Ectodermal cell (in vitro differentiated cells): ENCODE measurements at regions not wholly inside any gene's neighbourhood (a gene's known extent, or its start where the extent isn't known, plus 50 kb on each side); places are given as distances from the start of the nearest gene placed in this dataset.

Experiments used
- H3K27ac ChIP-seq: 2 replicates; pipeline ENCODE4 v1.7.0; 2013; ENCODE audit warnings: mild to moderate bottlenecking, low read depth, low read length; ENCODE audit not compliant: insufficient read depth, poor library complexity, severe bottlenecking
- H3K27me3 ChIP-seq: 2 replicates; pipeline ENCODE4 v1.7.0; 2013; ENCODE audit warnings: mild to moderate bottlenecking, low read length; ENCODE audit not compliant: insufficient read depth, control insufficient read depth, poor library complexity, severe bottlenecking
- H3K36me3 ChIP-seq: one replicate; pipeline ENCODE4 v1.7.0; 2013; ENCODE audit warnings: low read length; ENCODE audit not compliant: control insufficient read depth, insufficient read depth
- H3K4me1 ChIP-seq: one replicate; pipeline ENCODE4 v1.7.0; 2013; ENCODE audit warnings: low read length; ENCODE audit not compliant: control insufficient read depth, insufficient read depth
- H3K4me3 ChIP-seq: 2 replicates; pipeline ENCODE4 v1.7.0; 2013; ENCODE audit warnings: low read depth, low read length, control low read depth; ENCODE audit not compliant: insufficient read depth
- H3K9me3 ChIP-seq: 2 replicates; pipeline ENCODE4 v1.7.0; 2013; ENCODE audit warnings: mild to moderate bottlenecking, low read length, moderate library complexity; ENCODE audit not compliant: control insufficient read depth
- WGBS, 2 experiments: methylation state at CpG; one replicate each; pipeline ENCODE4 v1.1.7; 2013; ENCODE audit warnings: missing lambda C conversion rate in 2 of 2; 5-methylcytosine and 5-hydroxymethylcytosine counted together

GRCh38 chr1:234702342-234703000, 92.5 kb upstream of the IRF2BP2 start:
- H3K27me3 ChIP-seq, result no peaks in the 10 kb centered on the region
- no peak overlapping the region for H3K27ac ChIP-seq
- no peaks in the 10 kb centered on the region for H3K36me3 ChIP-seq

DNA sequence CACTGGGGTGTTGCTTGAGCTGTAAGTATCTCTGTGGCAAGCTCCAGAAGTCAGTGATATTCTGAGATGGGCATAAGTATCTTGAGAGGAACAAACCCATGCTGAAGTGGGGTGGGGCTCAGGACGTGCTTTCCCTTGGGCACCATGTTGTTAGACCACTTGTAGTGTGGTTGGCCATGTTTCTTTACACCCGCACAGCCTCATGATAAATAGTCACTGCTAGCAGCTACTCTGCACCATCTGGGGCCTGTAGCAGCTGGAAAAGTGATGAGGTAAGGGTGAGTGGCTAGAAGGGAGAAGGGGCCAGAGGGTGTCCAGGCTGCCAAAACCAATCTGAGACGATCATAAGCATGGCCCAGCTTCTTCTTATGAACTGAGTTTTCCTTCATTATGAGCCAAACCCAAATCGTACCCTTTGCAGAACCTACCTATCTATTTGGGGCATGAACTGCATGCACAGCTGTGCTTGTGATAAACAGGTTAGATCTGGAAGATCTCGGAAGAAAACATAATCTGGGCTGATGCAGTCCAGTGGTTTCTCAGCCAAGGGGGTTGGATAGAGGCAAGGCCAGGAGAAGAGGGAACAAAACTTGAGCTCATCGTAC, 91.9 kb upstream of the IRF2BP2 start:
- H3K36me3 ChIP-seq, result no peaks in the 10 kb centered on the region
- H3K4me1 ChIP-seq, result no peaks in the 10 kb centered on the region
- no peak overlapping the region for H3K4me3 ChIP-seq
- 93 to 94% methylated on average over 6 of the region's 6 CpGs for WGBS, 2 experiments
- no peaks in the 10 kb centered on the region for H3K9me3 ChIP-seq
- no peak overlapping the region for H3K27ac ChIP-seq
- H3K27me3 ChIP-seq, result no peaks in the 10 kb centered on the region

More at GRCh38 chr1:234702342-234703000, 92.5 kb upstream of the IRF2BP2 start:
- 87 to 89% methylated on average over 7 of the region's 7 CpGs for WGBS, 2 experiments
- Histone ChIP-seq H3K4me3 (no peak overlapping the region), H3K9me3 (no peaks in the 10 kb centered on the region), H3K4me1 (no peaks in the 10 kb centered on the region)

GRCh38 chr1:234699795-234700665, 90.1 kb upstream of the IRF2BP2 start:
- no peak overlapping the region for H3K27ac ChIP-seq
- WGBS, 2 experiments, result 85 to 91% methylated on average over 7 of the region's 7 CpGs

GRCh38 chr1:234698686-234699085, 88.7 kb upstream of the IRF2BP2 start:
- no peak overlapping the region for H3K4me3 ChIP-seq
- H3K27ac ChIP-seq, result no peak overlapping the region
- no peaks in the 10 kb centered on the region for H3K36me3 ChIP-seq
- WGBS, 2 experiments, result 94 to 95% methylated on average over 6 of the region's 6 CpGs
- no peaks in the 10 kb centered on the region for H3K4me1 ChIP-seq
- H3K27me3 ChIP-seq, result no peaks in the 10 kb centered on the region
- H3K9me3 ChIP-seq, result no peaks in the 10 kb centered on the region

More at GRCh38 chr1:234699795-234700665, 90.1 kb upstream of the IRF2BP2 start:
- Histone ChIP-seq H3K36me3 (no peaks in the 10 kb centered on the region), H3K4me1 (no peaks in the 10 kb centered on the region), H3K27me3 (no peaks in the 10 kb centered on the region), H3K9me3 (no peaks in the 10 kb centered on the region), H3K4me3 (no peak overlapping the region)

DNA sequence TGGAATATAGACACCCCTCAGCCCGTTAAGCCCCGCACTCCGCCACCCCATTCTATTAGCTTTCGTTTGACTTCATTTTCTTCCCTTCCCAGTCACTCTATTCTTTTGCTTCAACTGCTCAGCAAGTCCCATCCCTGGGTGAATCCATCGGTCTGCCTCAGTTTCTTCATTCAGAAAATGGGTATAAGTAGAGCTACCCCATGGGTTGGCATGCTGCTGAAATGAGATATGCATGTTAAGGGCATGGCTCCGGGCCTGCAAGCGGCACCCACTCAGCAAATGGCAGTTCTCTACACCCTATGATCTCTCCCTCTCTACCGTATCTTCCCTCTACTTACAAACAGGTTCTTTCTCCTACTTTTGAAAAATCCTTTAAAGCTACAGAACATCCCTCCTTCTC, 87.8 kb upstream of the IRF2BP2 start:
- H3K4me1 ChIP-seq, result no peaks in the 10 kb centered on the region
- H3K36me3 ChIP-seq, result no peaks in the 10 kb centered on the region
- H3K27ac ChIP-seq, result no peak overlapping the region
- H3K4me3 ChIP-seq, result no peak overlapping the region
- WGBS, 2 experiments, result 95 to 97% methylated on average over 8 of the region's 8 CpGs
- no peaks in the 10 kb centered on the region for H3K9me3 ChIP-seq
- H3K27me3 ChIP-seq, result no peaks in the 10 kb centered on the region

DNA sequence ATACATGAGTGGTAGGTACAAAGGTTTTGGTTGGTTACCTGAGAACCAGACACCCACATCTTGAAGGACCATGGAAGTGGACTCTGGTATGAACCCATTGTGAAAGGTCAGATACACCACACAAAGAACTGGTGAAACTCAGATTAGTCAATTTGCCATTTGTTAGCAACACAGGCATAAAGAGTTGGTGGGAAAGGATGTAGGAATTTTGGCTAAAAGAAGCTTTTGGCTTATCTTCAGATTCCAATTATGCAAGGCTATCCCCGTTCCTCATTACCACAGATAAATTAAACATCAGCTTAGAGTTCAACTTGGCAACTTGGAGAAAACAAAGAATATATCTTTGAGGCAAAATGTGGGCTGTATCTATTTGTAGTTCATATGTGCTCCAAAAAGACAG, 87.0 kb upstream of the IRF2BP2 start:
- no peak overlapping the region for H3K4me3 ChIP-seq
- 100% methylated on average over 1 of the region's 1 CpG; no CpG with 5 or more reads in 1 of the 2 experiments for WGBS, 2 experiments
- H3K36me3 ChIP-seq, result no peaks in the 10 kb centered on the region
- no peaks in the 10 kb centered on the region for H3K27me3 ChIP-seq
- H3K9me3 ChIP-seq, result no peaks in the 10 kb centered on the region
- no peak overlapping the region for H3K27ac ChIP-seq
- no peaks in the 10 kb centered on the region for H3K4me1 ChIP-seq

GRCh38 chr1:234696148-234696576, 86.2 kb upstream of the IRF2BP2 start:
- H3K36me3 ChIP-seq, result no peaks in the 10 kb centered on the region
- H3K4me3 ChIP-seq, result no peak overlapping the region
- H3K27me3 ChIP-seq, result no peaks in the 10 kb centered on the region
- H3K4me1 ChIP-seq, result no peaks in the 10 kb centered on the region
- no peaks in the 10 kb centered on the region for H3K9me3 ChIP-seq
- WGBS, 2 experiments, result 89 to 91% methylated on average over 11 of the region's 11 CpGs
- H3K27ac ChIP-seq, result no peak overlapping the region

GRCh38 chr1:234694661-234695060, 84.7 kb upstream of the IRF2BP2 start:
- no peaks in the 10 kb centered on the region for H3K27me3 ChIP-seq
- H3K27ac ChIP-seq, result no peak overlapping the region
- H3K4me3 ChIP-seq, result no peak overlapping the region
- no peaks in the 10 kb centered on the region for H3K36me3 ChIP-seq
- 92 to 98% methylated on average over 2 of the region's 2 CpGs for WGBS, 2 experiments
- no peaks in the 10 kb centered on the region for H3K9me3 ChIP-seq
- no peaks in the 10 kb centered on the region for H3K4me1 ChIP-seq

DNA sequence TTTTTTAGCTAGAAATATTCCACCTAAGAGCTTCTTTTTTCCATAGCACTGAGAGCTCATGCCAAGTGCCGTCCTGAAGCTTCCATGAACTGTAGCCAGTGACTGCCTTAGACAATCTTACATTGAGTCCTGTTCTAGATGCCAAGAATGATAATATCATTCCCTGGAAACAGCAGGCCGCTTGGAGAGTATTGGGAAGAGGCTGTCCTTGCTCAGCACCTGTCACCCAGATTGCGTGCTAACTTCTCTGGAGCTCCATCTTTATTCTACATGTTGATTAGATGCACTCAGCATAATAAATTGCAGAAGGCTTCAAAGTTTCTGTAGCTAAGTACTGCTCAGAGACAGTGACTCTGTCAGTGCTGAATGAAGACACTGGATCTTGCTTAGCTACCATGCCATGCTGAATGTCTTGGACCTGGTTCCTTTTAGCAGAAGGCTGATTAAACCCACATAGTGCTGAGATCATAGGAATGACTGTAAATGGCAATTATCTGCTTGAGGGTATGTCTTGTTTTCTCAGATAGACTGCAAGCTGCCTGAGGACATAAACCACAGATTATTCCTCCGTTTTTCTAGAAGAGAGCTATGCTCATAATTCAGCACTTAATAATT, 83.1 kb upstream of the IRF2BP2 start:
- Histone ChIP-seq H3K4me1 (no peaks in the 10 kb centered on the region), H3K27me3 (no peaks in the 10 kb centered on the region), H3K4me3 (no peak overlapping the region), H3K27ac (no peak overlapping the region), H3K9me3 (no peaks in the 10 kb centered on the region), H3K36me3 (no peaks in the 10 kb centered on the region)
- 92 to 96% methylated on average over 3 to 4 of the region's 4 CpGs for WGBS, 2 experiments

DNA sequence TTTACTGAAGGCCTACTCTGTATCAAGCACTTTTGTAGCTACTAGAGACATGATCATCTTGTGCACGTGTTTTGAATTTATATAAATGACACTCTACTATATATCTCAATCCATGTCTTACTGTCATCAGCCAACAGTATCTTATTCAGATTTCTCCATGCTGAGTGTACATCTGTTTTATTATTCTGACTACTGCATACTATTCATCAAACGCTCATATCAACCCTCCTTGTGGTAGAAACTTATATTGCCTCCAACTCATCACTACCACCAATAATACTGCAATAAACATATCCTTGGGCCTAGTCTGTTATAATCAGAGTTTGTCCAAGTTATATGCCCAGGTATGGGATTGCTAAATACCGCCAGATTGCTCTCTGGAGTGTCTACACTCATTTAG, 81.6 kb upstream of the IRF2BP2 start:
- Histone ChIP-seq H3K4me1 (no peaks in the 10 kb centered on the region), H3K27ac (no peak overlapping the region), H3K27me3 (no peaks in the 10 kb centered on the region), H3K36me3 (no peaks in the 10 kb centered on the region), H3K9me3 (no peaks in the 10 kb centered on the region), H3K4me3 (no peak overlapping the region)
- WGBS, 2 experiments, result 75 to 83% methylated on average over 3 of the region's 3 CpGs
